Peyer's patch (tissue), 4 donors: ENCODE measurements at regions not wholly inside any gene's neighbourhood (a gene's known extent, or its start where the extent isn't known, plus 50 kb on each side); places are given as distances from the start of the nearest gene placed in this dataset.

Source experiments
- POLR2A ChIP-seq, 2 donors: fragments of 450-650 bp; IDR thresholded peaks; one replicate each; pipeline ENCODE4 v1.5.1; 2017; ENCODE audit warnings: antibody characterized with exemption in 2 of 2, mild to moderate bottlenecking in 2 of 2, moderate library complexity in 2 of 2
- TF ChIP-seq, protein P1 (sequence below), 6 experiments: fragments of 450-650 bp in 4 of 6; fragments of 200-600 bp in 2 of 6; sonication (generic) in 1 of 6; IDR thresholded peaks; one replicate each; pipeline ENCODE4 v1.5.1; 2017 to 2019; ENCODE audit warnings: antibody characterized with exemption in 6 of 6, mild to moderate bottlenecking in 3 of 6, moderate library complexity in 1 of 6

DNA sequence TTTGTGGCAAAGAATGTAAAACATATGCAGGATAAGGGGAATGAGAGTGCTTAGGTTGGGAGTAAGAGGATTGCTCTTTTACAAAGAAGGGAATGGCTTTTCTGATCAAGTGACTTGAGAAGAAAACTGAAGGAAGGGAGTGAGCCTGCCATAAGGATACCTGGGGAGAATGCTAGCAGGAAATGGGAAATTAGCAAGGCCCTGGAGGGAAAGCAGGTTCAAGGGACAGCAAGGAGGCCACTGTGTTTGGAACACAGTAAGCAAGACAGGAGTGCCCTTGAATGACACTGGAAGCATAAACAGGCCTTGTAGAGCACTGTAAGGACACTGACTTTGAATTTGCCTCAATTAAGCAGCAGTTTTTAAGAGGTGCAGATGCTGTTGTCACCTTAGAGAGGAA lies 1069.9 kb downstream of the DNAJB9 start:
- TF ChIP-seq, protein P1, sequence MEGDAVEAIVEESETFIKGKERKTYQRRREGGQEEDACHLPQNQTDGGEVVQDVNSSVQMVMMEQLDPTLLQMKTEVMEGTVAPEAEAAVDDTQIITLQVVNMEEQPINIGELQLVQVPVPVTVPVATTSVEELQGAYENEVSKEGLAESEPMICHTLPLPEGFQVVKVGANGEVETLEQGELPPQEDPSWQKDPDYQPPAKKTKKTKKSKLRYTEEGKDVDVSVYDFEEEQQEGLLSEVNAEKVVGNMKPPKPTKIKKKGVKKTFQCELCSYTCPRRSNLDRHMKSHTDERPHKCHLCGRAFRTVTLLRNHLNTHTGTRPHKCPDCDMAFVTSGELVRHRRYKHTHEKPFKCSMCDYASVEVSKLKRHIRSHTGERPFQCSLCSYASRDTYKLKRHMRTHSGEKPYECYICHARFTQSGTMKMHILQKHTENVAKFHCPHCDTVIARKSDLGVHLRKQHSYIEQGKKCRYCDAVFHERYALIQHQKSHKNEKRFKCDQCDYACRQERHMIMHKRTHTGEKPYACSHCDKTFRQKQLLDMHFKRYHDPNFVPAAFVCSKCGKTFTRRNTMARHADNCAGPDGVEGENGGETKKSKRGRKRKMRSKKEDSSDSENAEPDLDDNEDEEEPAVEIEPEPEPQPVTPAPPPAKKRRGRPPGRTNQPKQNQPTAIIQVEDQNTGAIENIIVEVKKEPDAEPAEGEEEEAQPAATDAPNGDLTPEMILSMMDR (IDR thresholded peaks at IDR 0.05), result no peak
- TF ChIP-seq POLR2A (IDR thresholded peaks at IDR 0.05), result no peak
